Stomach (tissue), 8 donors: ENCODE measurements at regions not wholly inside any gene's neighbourhood (a gene's known extent, or its start where the extent isn't known, plus 50 kb on each side); places are given as distances from the start of the nearest gene placed in this dataset.

Experiments used
- DNase-seq, 2 donors: peaks; one replicate each; pipeline versions ENCODE4 v3.0.0 to v3.0.0-alpha.2; 2013 to 2019
- H3K27ac ChIP-seq, 5 donors: fragments of 200-600 bp in 4 of 5; sonication (generic) in 4 of 5; one replicate each; pipeline ENCODE4 v1.5.1; 2013 to 2019; ENCODE audit warnings: mild to moderate bottlenecking in 1 of 5, moderate library complexity in 1 of 5
- H3K27me3 ChIP-seq, 3 donors: fragments of 200-600 bp; sonication (generic); one replicate each; pipeline ENCODE4 v1.5.1; 2017 to 2019; ENCODE audit warnings: mixed run types in 1 of 3
- H3K36me3 ChIP-seq, 4 donors: fragments of 200-600 bp; sonication (generic); 1 replicate in 3 of 4; 2 replicates in 1 of 4; pipeline ENCODE4 v1.5.1; 2016 to 2019
- H3K4me1 ChIP-seq, 4 donors: fragments of 200-600 bp; sonication (generic); one replicate each; pipeline ENCODE4 v1.5.1; 2016 to 2019
- H3K4me3 ChIP-seq, 4 donors: fragments of 200-600 bp; sonication (generic) in 3 of 4; one replicate each; pipeline ENCODE4 v1.5.1; 2016 to 2019; ENCODE audit warnings: mild to moderate bottlenecking in 1 of 4
- H3K9me3 ChIP-seq, 4 donors: fragments of 200-600 bp; sonication (generic); one replicate each; pipeline ENCODE4 v1.5.1; 2016 to 2019
- EP300 ChIP-seq: sonication (generic); formaldehyde crosslinking; IDR thresholded peaks from one replicate; pipeline ENCODE4 v1.6.1; 2017; ENCODE audit warnings: antibody characterized with exemption
- POLR2A ChIP-seq, 4 donors: fragments of 450-650 bp; IDR thresholded peaks; one replicate each; pipeline ENCODE4 v1.6.1; 2016; ENCODE audit warnings: antibody characterized with exemption in 4 of 4, control low read depth in 2 of 4, mild to moderate bottlenecking in 1 of 4, moderate library complexity in 1 of 4
- POLR2AphosphoS5 ChIP-seq, 3 donors: sonication (generic); formaldehyde crosslinking; IDR thresholded peaks; one replicate each; pipeline ENCODE4 v1.6.1; 2016; ENCODE audit warnings: antibody characterized with exemption in 3 of 3
- WGBS, 5 donors: extraction: QIAGEN DNeasy Blood & Tissue Kit in 3 of 5; methylation state at CpG; one replicate each; pipeline versions ENCODE4 v1.1.5 to v1.1.7; 2013 to 2018; 5-methylcytosine and 5-hydroxymethylcytosine counted together
- intact Hi-C: fragments of 100-400 bp; cut with DNase I; formaldehyde crosslinking; loops from one replicate; pipeline ENCODE4 v1.15.1; 2023; ENCODE audit warnings: low total_unique reads
- TF ChIP-seq, protein P1 (sequence below), 7 experiments: fragments of 450-650 bp in 4 of 7; fragments of 200-600 bp in 3 of 7; sonication (generic) in 3 of 7; IDR thresholded peaks; one replicate each; pipeline ENCODE4 v1.5.1; 2016 to 2019; ENCODE audit warnings: antibody characterized with exemption in 7 of 7, control low read depth in 2 of 7, mild to moderate bottlenecking in 1 of 7
- donor health status: healthy with polysubstance abuse.
- donor health status: Bipolar disorder and iron deficiency.
- donor health status: healthy.

DNA sequence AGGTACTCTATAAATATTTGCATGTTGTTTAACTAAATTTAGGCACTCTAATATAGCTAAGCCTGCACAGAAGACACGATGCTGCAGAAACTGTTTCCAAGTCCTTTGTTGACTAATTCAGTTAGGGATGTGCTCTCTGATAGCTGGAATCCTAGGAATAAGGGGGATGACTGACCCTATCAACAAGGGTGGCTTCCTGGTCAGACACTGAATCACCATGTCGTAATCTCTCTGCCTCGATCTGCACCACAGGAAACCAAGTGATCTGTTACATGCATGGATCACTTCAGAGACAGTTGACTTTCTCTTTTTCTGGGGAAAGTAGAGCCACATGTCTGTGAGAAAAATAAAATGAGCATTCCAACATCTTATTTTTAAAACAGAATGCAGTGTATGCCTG, 169.1 kb downstream of the GUCY2F start:
- intact Hi-C loops = no loop called here
- H3K27ac ChIP-seq = no peak overlapping the region
- no peak for TF ChIP-seq POLR2AphosphoS5 (IDR thresholded peaks at IDR 0.05)
- TF ChIP-seq POLR2A (IDR thresholded peaks at IDR 0.05) = no peak
- TF ChIP-seq EP300 = no peak
- TF ChIP-seq, protein P1, sequence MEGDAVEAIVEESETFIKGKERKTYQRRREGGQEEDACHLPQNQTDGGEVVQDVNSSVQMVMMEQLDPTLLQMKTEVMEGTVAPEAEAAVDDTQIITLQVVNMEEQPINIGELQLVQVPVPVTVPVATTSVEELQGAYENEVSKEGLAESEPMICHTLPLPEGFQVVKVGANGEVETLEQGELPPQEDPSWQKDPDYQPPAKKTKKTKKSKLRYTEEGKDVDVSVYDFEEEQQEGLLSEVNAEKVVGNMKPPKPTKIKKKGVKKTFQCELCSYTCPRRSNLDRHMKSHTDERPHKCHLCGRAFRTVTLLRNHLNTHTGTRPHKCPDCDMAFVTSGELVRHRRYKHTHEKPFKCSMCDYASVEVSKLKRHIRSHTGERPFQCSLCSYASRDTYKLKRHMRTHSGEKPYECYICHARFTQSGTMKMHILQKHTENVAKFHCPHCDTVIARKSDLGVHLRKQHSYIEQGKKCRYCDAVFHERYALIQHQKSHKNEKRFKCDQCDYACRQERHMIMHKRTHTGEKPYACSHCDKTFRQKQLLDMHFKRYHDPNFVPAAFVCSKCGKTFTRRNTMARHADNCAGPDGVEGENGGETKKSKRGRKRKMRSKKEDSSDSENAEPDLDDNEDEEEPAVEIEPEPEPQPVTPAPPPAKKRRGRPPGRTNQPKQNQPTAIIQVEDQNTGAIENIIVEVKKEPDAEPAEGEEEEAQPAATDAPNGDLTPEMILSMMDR (IDR thresholded peaks at IDR 0.05) = no peak
- no peaks in the 10 kb centered on the region for H3K9me3 ChIP-seq
- DNase-seq = no peak
- no peaks in the 10 kb centered on the region for H3K4me1 ChIP-seq
- H3K4me3 ChIP-seq = no peak overlapping the region
- 42 to 66% (median 45%) methylated on average over 3 of the region's 3 CpGs for WGBS, 5 donors
- H3K36me3 ChIP-seq = no peaks in the 10 kb centered on the region
- no peaks in the 10 kb centered on the region for H3K27me3 ChIP-seq

DNA sequence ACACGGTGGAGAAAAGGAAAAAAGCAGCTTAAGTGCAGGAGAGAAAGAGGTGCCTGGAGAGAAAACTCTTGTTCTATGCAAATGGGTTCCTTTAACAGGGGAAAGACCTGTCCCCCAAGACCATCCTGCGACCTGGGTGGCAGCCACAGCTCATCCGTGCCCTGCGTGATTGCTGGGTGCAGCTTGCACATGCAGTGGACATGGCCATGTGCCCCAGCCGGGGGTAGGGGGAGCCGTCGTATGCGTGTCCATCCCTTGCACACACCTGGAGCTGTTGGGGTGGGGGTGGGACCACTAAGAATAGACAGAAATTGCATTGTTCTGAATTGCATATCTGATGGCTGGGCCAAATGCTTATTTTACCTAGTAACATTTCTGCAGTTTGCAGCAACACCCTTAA, 171.9 kb downstream of the GUCY2F start:
- 69 to 79% (median 75%) methylated on average over 7 to 8 of the region's 8 CpGs for WGBS, 5 donors
- no peaks in the 10 kb centered on the region for H3K9me3 ChIP-seq
- no peak for DNase-seq
- intact Hi-C loops = no loop called here
- no peaks in the 10 kb centered on the region for H3K4me1 ChIP-seq
- H3K36me3 ChIP-seq = no peaks in the 10 kb centered on the region
- no peak overlapping the region for H3K27ac ChIP-seq
- H3K4me3 ChIP-seq = no peak overlapping the region
- TF ChIP-seq POLR2A (IDR thresholded peaks at IDR 0.05) (no peak), POLR2AphosphoS5 (IDR thresholded peaks at IDR 0.05) (no peak), EP300 (no peak)
- TF ChIP-seq, protein P1 (IDR thresholded peaks at IDR 0.05) = no peak
- H3K27me3 ChIP-seq = peaks cover 0 to under 1% (median 0%) of the 10 kb centered on the region in 3 donors

DNA sequence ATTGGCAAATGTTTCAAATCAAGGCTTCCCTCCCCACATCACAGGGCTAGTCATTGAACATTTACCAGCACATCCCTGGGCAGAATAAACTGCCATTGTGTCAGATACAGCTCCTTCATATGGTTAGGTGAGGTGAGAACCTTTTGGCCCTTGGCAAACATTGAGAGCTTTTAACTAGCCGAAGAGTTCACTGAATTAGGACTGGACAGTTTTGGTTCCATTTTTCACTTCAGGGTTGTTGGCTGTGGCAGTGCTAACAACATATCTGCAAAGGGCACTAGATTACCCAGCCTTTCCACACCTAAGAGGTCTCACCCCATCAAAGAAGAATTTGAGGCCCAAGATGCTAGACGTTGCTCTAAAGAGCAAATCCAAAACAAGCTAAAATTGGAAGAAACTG, 180.7 kb downstream of the GUCY2F start:
- WGBS, 5 donors = 35 to 62% (median 47%) methylated on average over 2 of the region's 2 CpGs
- no peak overlapping the region for H3K4me3 ChIP-seq
- H3K27ac ChIP-seq = no peak overlapping the region
- no peaks in the 10 kb centered on the region for H3K36me3 ChIP-seq
- intact Hi-C loops = no loop called here
- DNase-seq = no peak
- TF ChIP-seq POLR2AphosphoS5 (IDR thresholded peaks at IDR 0.05) (no peak), POLR2A (IDR thresholded peaks at IDR 0.05) (no peak), EP300 (no peak)
- TF ChIP-seq, protein P1 (IDR thresholded peaks at IDR 0.05) = no peak
- H3K27me3 ChIP-seq = peaks cover 0 to 3% (median 0%) of the 10 kb centered on the region in 3 donors
- no peaks in the 10 kb centered on the region for H3K4me1 ChIP-seq
- no peaks in the 10 kb centered on the region for H3K9me3 ChIP-seq

DNA sequence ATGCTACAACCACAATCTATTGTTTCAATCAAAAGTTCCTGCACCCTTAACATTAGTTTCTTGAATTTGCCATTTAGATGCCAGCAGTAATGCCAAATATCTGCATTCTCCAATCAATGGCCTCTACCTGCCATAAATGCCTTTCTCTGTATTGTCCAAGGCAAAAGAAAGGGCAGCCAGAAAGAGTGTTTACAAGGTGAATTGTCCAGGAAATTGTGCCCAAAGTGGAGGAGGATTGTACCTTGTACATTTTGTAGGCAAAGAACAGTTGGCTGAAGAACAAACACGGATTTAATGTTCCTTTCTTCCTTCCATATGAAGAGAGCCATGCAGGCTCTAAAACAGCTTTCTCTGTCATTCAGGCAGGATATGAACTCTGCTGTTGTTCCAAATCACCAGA, 181.5 kb downstream of the GUCY2F start:
- H3K4me3 ChIP-seq = no peak overlapping the region
- H3K36me3 ChIP-seq = no peaks in the 10 kb centered on the region
- no peaks in the 10 kb centered on the region for H3K4me1 ChIP-seq
- TF ChIP-seq POLR2A (IDR thresholded peaks at IDR 0.05) (no peak), EP300 (no peak), POLR2AphosphoS5 (IDR thresholded peaks at IDR 0.05) (no peak)
- TF ChIP-seq, protein P1 (IDR thresholded peaks at IDR 0.05) = no peak
- WGBS, 5 donors = 16 to 42% (median 18%) methylated on average over 1 of the region's 1 CpG
- H3K27me3 ChIP-seq = peaks cover 0 to 3% (median 0%) of the 10 kb centered on the region in 3 donors
- H3K9me3 ChIP-seq = no peaks in the 10 kb centered on the region
- intact Hi-C loops = no loop called here
- DNase-seq = no peak
- no peak overlapping the region for H3K27ac ChIP-seq
